Ectodermal cell (in vitro differentiated cells): ENCODE measurements at regions not wholly inside any gene's neighbourhood (a gene's known extent, or its start where the extent isn't known, plus 50 kb on each side); places are given as distances from the start of the nearest gene placed in this dataset.
"Not testable (repeated sequence)": the region's sequence is repeated elsewhere in the genome, so short reads cannot be mapped to it uniquely, and the experiment has no call there.

Experiments
- H3K27ac ChIP-seq: 2 replicates; pipeline ENCODE4 v1.7.0; 2013; ENCODE audit warnings: mild to moderate bottlenecking, low read depth, low read length; ENCODE audit not compliant: insufficient read depth, poor library complexity, severe bottlenecking
- H3K27me3 ChIP-seq: 2 replicates; pipeline ENCODE4 v1.7.0; 2013; ENCODE audit warnings: mild to moderate bottlenecking, low read length; ENCODE audit not compliant: insufficient read depth, control insufficient read depth, poor library complexity, severe bottlenecking
- H3K36me3 ChIP-seq: one replicate; pipeline ENCODE4 v1.7.0; 2013; ENCODE audit warnings: low read length; ENCODE audit not compliant: control insufficient read depth, insufficient read depth
- H3K4me1 ChIP-seq: one replicate; pipeline ENCODE4 v1.7.0; 2013; ENCODE audit warnings: low read length; ENCODE audit not compliant: control insufficient read depth, insufficient read depth
- H3K4me3 ChIP-seq: 2 replicates; pipeline ENCODE4 v1.7.0; 2013; ENCODE audit warnings: low read depth, low read length, control low read depth; ENCODE audit not compliant: insufficient read depth
- H3K9me3 ChIP-seq: 2 replicates; pipeline ENCODE4 v1.7.0; 2013; ENCODE audit warnings: mild to moderate bottlenecking, low read length, moderate library complexity; ENCODE audit not compliant: control insufficient read depth
- WGBS, 2 experiments: methylation state at CpG; one replicate each; pipeline ENCODE4 v1.1.7; 2013; ENCODE audit warnings: missing lambda C conversion rate in 2 of 2; 5-methylcytosine and 5-hydroxymethylcytosine counted together

DNA sequence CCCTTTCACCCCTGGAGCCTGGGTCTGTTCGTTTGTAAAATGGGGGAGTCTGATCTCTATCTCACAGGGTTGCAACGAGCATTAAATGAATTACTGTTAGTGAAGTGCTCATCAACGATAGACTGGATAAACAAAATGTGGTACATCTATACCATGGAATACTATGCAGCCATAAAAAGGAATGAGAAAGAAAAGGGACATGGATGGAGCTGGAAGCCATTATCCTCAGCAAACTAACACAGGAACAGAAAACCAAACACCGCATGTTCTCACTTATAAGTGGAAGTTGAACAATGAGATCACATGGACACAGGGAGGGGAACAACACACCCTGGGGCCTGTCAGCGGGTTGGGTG, 348.0 kb upstream of the ID2 start:
- H3K9me3 ChIP-seq, H3K4me3 ChIP-seq, H3K27ac ChIP-seq, H3K36me3 ChIP-seq, H3K4me1 ChIP-seq, H3K27me3 ChIP-seq: not testable (repeated sequence)
- 72 to 77% methylated on average over 5 of the region's 5 CpGs for WGBS, 2 experiments

- WGBS, 2 experiments = 83 to 84% methylated on average over 12 of the region's 12 CpGs
- no peaks in the 10 kb centered on the region for H3K9me3 ChIP-seq
- no peaks in the 10 kb centered on the region for H3K27me3 ChIP-seq
- H3K27ac ChIP-seq = no peak overlapping the region
- no peak overlapping the region for H3K4me3 ChIP-seq
- no peaks in the 10 kb centered on the region for H3K36me3 ChIP-seq
- H3K4me1 ChIP-seq = peaks cover 6% of the 10 kb centered on the region
These were observed 347.0 kb upstream of the ID2 start for GRCh38 chr2:8334866-8335325.

DNA sequence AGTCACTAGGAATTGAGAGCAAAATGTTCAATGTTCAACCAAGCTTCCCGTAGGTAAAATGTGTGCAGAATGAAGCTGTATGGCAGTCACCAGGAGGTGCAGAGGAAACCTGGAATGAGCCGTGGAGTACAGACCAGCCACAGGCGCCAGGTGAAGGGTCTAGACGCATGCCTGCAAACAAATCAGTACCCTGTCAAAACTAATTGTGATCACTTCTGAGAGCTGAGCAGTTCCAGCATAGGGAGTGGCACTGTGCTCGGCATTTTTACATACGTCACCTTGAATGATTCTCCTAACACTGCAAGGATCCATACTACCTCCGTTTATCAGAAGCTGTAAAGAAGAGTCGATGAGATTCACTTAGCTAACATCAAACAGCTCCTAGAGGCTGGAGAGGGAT, 346.1 kb upstream of the ID2 start:
- Histone ChIP-seq H3K27me3 (no peaks in the 10 kb centered on the region), H3K4me3 (no peak overlapping the region), H3K36me3 (no peaks in the 10 kb centered on the region), H3K9me3 (no peaks in the 10 kb centered on the region), H3K27ac (no peak overlapping the region), H3K4me1 (no peaks in the 10 kb centered on the region)
- 93 to 94% methylated on average over 8 of the region's 8 CpGs for WGBS, 2 experiments

DNA sequence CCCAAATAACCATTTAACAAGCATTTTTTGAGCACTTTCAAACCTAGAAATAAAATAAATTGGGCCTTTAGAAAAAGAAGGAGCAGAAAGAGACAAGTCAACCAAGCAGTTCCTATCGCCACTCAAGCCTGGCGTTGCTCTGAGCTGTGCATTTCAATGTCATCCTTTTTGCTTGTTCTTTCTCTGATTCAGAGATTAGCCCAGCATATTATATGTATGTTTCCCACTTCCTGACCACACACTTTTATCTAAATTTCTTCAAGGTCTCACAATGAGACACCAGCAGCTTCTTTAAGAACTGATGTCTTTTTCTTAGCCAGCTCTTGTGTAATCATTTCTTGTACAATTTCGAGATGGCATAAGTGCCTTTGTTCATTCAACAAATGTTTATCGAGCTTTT, 344.5 kb upstream of the ID2 start:
- Histone ChIP-seq H3K27me3 (no peaks in the 10 kb centered on the region), H3K9me3 (no peaks in the 10 kb centered on the region), H3K36me3 (no peaks in the 10 kb centered on the region), H3K4me3 (no peak overlapping the region), H3K4me1 (no peaks in the 10 kb centered on the region), H3K27ac (no peak overlapping the region)
- WGBS, 2 experiments = 94 to 97% methylated on average over 4 of the region's 4 CpGs

DNA sequence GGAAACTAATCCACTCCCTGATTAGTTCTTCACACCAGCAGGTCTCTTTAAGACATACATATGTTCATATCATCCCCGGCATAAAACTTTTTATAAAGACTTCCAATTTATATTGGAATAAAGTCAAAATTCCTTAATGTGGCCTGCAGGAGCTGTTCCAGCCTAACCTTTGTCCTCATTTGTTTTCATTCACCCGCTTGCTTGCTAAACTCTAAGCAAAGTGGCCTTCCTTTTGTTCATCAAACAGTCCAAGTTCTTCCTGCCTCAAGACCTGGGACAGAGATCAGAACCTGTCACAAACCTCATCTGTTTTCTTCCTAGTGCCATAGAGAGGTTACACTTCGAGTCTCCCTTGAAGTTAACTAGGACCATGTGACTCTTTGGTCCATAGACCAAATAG, 339.4 kb upstream of the ID2 start:
- Histone ChIP-seq H3K27me3 (no peaks in the 10 kb centered on the region), H3K27ac (no peak overlapping the region), H3K36me3 (no peaks in the 10 kb centered on the region), H3K4me3 (no peak overlapping the region), H3K9me3 (no peaks in the 10 kb centered on the region), H3K4me1 (no peaks in the 10 kb centered on the region)
- 91 to 92% methylated on average over 3 of the region's 3 CpGs for WGBS, 2 experiments

GRCh38 chr2:8343031-8343430, 338.8 kb upstream of the ID2 start:
- Histone ChIP-seq H3K27ac (no peak overlapping the region), H3K4me3 (no peak overlapping the region), H3K27me3 (no peaks in the 10 kb centered on the region), H3K36me3 (no peaks in the 10 kb centered on the region), H3K4me1 (no peaks in the 10 kb centered on the region), H3K9me3 (no peaks in the 10 kb centered on the region)
- WGBS, 2 experiments = 97 to 100% methylated on average over 2 of the region's 2 CpGs

GRCh38 chr2:8344144-8345097, 337.4 kb upstream of the ID2 start:
- Histone ChIP-seq H3K9me3 (no peaks in the 10 kb centered on the region), H3K4me1 (no peaks in the 10 kb centered on the region), H3K27me3 (no peaks in the 10 kb centered on the region), H3K36me3 (no peaks in the 10 kb centered on the region), H3K27ac (no peak overlapping the region), H3K4me3 (no peak overlapping the region)
- 95 to 97% methylated on average over 10 of the region's 10 CpGs for WGBS, 2 experiments

- Histone ChIP-seq H3K4me1 (no peaks in the 10 kb centered on the region), H3K9me3 (no peaks in the 10 kb centered on the region), H3K36me3 (no peaks in the 10 kb centered on the region), H3K4me3 (no peak overlapping the region), H3K27ac (no peak overlapping the region), H3K27me3 (no peaks in the 10 kb centered on the region)
- WGBS, 2 experiments = 94 to 96% methylated on average over 5 of the region's 5 CpGs
These were observed 336.7 kb upstream of the ID2 start for GRCh38 chr2:8345200-8345599.

DNA sequence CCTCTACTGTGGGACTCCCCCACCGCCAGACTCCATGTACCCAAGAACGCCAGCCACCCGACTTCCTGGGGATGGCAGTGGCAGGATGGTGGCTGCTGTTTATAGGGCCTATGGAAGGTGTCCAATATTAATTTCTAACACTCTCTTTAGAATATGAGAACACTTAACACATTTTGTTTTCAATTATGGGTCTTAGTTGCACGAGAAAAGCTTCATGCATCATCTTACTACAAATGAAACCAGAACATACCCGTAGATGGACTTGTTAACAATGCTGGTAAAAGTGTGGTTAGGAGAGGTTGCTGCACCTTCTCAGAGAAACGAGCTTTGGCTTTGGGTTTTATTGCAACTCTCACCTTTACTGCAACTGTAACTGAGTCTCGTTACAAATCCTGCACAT, 335.6 kb upstream of the ID2 start:
- Histone ChIP-seq H3K27me3 (no peaks in the 10 kb centered on the region), H3K9me3 (no peaks in the 10 kb centered on the region), H3K4me1 (no peaks in the 10 kb centered on the region), H3K27ac (no peak overlapping the region), H3K36me3 (no peaks in the 10 kb centered on the region), H3K4me3 (no peak overlapping the region)
- WGBS, 2 experiments = 66 to 79% methylated on average over 4 to 7 of the region's 7 CpGs

GRCh38 chr2:8346706-8347430, 335.0 kb upstream of the ID2 start:
- 93 to 99% methylated on average over 5 of the region's 5 CpGs for whole genome bisulfite sequencing, 2 experiments
- Histone ChIP-seq H3K27ac (no peak overlapping the region), H3K36me3 (no peaks in the 10 kb centered on the region), H3K27me3 (no peaks in the 10 kb centered on the region), H3K4me1 (no peaks in the 10 kb centered on the region), H3K9me3 (no peaks in the 10 kb centered on the region), H3K4me3 (no peak overlapping the region)
